ENCODE measurements at regions not wholly inside any gene's neighbourhood (a gene's known extent, or its start where the extent isn't known, plus 50 kb on each side); places are given as distances from the start of the nearest gene placed in this dataset.

DNA sequence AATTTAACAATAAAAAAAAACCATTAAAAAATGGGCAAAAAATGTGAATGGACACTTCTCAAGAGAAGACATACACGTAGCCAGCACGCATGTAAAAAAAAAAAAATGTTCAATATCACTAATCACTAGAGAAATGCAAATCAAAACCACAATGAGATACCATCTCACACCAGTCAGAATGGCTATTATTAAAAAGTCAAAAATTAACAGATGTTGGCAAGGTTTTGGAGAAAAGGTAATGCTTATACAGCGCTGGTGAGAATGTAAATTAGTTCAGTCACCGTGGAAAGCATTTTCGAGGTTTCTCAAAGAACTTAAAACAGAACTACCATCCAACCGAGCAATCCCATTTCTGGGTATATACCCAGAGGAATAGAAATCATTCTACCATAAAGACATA, 1091.5 kb upstream of the B3GALT2 start:
- no peaks in the 10 kb centered on the region for H3K4me1 ChIP-seq
- in situ Hi-C loops (cut with MboI; ENCODE audit: low sequenced_read_pairs): no loop called here
- no peaks in the 10 kb centered on the region for H3K27me3 ChIP-seq (ENCODE audit: low read depth)
- no peak overlapping the region for H3K4me3 ChIP-seq
- no peaks in the 10 kb centered on the region for H3K9me3 ChIP-seq
- H3K36me3 ChIP-seq (replicated peaks): no peaks in the 10 kb centered on the region
- DNase-seq (ENCODE audit: low spot score in 2 of 2): no peak

DNA sequence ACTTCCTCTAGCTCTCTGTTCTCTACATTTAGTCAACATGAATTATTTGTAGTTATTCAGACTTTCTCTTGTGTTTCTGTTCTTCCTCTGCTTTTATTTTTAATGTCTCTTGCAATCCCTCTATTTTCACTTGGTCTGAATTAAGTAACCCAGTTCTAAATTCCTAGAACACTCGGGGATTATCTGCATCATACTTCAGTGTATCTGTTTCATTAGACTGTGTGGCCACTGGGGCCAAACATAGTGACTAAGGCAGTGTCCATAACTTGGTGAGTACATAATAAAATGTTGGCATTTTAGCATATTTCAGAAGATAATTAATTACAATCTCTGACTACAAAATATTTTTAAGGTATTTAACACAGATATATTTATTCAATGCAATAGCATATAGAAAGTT, 1087.2 kb upstream of the B3GALT2 start:
- H3K27me3 ChIP-seq (ENCODE audit: low read depth): no peaks in the 10 kb centered on the region
- H3K9me3 ChIP-seq: no peaks in the 10 kb centered on the region
- in situ Hi-C loops (cut with MboI; ENCODE audit: low sequenced_read_pairs): no loop called here
- H3K4me1 ChIP-seq: no peaks in the 10 kb centered on the region
- H3K36me3 ChIP-seq (replicated peaks): no peaks in the 10 kb centered on the region
- no peak for DNase-seq (ENCODE audit: low spot score in 2 of 2)
- H3K4me3 ChIP-seq: no peak overlapping the region

DNA sequence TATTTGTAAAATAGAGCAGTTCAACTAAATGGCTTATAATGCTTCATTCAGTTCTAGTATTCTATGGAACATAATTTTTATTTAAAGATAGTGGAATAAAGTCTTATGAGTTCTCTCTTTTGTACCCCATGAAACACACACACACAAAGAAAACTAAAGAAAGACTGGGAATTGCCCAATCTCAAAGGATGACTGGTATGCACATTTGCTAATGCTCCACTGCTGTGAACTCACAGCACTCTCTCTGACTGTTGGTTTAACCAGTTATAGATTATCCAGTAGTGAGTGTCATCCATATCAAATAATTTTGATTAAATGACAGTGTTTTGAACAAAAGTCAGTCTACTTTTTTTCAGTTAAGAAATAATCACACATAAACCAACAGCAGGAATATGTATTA, 1082.4 kb upstream of the B3GALT2 start:
- DNase-seq (ENCODE audit: low spot score in 2 of 2): no peak
- H3K36me3 ChIP-seq (replicated peaks): no peaks in the 10 kb centered on the region
- H3K27me3 ChIP-seq (ENCODE audit: low read depth): no peaks in the 10 kb centered on the region
- H3K4me1 ChIP-seq: no peaks in the 10 kb centered on the region
- in situ Hi-C loops (cut with MboI; ENCODE audit: low sequenced_read_pairs): no loop called here
- no peak overlapping the region for H3K4me3 ChIP-seq
- H3K9me3 ChIP-seq: no peaks in the 10 kb centered on the region

DNA sequence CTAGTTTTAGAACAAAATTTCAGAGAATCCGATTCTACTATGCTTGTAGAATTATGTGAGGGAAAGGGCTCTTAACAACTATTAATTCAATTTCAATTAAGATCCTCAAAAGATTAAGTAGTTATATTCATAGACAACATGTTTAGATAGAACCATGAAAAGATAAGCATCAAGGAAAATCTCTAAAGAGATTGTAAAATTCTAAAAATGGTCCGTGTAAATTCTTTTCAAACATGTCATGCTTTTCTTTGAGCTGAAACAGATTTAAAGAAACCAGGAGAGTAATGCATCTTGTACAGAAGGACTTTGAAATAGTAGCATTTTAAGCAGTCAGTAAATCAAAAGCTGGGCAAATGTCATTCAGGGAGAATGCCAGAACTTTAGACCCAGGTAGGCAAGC, 1080.6 kb upstream of the B3GALT2 start:
- Histone ChIP-seq H3K9me3 (no peaks in the 10 kb centered on the region), H3K4me1 (no peaks in the 10 kb centered on the region), H3K27me3 (ENCODE audit: low read depth) (no peaks in the 10 kb centered on the region), H3K4me3 (no peak overlapping the region), H3K36me3 (replicated peaks) (no peaks in the 10 kb centered on the region)
- no peak for DNase-seq (ENCODE audit: low spot score in 2 of 2)
- in situ Hi-C loops (cut with MboI; ENCODE audit: low sequenced_read_pairs): no loop called here

DNA sequence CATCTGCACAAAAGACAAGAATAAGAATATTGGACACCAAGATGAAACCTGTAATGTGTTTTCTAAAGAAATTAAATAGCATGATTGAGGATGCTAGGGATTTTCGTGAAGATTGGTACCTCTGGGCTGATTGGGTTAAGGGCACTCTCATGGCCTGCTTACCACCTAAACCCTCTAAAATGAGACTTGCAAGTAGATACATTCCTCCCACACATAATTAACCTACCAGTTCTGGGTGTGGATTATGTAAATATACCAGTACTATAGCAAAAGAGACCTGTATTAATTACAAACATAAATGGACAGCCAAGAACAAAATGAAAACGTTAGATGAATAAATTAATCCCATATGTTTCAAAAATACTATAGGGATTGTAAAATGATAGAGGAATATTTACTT, 1069.6 kb upstream of the B3GALT2 start:
- Histone ChIP-seq H3K4me3 (no peak overlapping the region), H3K36me3 (replicated peaks) (no peaks in the 10 kb centered on the region), H3K27me3 (ENCODE audit: low read depth) (no peaks in the 10 kb centered on the region), H3K4me1 (no peaks in the 10 kb centered on the region), H3K9me3 (no peaks in the 10 kb centered on the region)
- in situ Hi-C loops (cut with MboI; ENCODE audit: low sequenced_read_pairs): no loop called here
- DNase-seq (ENCODE audit: low spot score in 2 of 2): no peak

DNA sequence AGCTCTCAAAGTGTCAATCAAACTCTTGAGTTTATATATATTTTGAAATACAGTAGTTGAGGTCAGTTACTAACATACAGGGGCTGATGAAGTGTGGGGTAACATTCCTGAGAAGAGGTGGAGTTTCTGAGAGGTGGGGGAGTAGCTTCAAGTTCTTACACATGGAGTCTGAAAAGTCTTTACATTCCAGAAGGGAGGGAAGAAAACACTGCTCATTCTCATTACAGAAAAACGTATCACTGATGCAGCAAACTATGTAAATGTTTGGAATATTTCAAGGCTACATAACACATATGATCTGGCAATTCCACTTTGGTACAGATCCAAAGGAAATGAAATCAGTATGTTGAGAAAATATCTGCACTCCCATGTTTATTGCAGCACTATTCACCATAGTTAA, 1065.8 kb upstream of the B3GALT2 start:
- Histone ChIP-seq H3K27me3 (ENCODE audit: low read depth) (no peaks in the 10 kb centered on the region), H3K4me1 (no peaks in the 10 kb centered on the region), H3K9me3 (no peaks in the 10 kb centered on the region), H3K36me3 (replicated peaks) (no peaks in the 10 kb centered on the region), H3K4me3 (no peak overlapping the region)
- in situ Hi-C loops (cut with MboI; ENCODE audit: low sequenced_read_pairs): no loop called here
- DNase-seq (ENCODE audit: low spot score in 2 of 2): no peak

DNA sequence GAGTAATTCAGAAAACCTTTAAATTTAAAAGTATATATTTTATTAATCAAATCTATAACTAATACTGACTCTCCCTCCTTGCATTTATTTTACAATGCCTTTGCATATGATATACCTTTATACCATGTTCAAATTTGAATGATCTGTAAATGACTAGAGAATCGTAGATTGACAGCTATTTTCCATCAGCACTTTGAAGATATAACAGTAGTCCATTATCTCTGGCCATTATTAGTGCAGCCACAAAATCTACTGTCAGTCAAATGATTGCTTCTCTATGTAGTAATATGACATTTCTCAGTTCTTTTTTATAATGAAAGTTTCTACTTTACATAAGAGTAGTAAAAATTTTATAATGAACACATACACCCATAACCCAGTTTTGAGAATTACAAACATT, 1054.8 kb upstream of the B3GALT2 start:
- in situ Hi-C loops (cut with MboI; ENCODE audit: low sequenced_read_pairs): no loop called here
- Histone ChIP-seq H3K27me3 (ENCODE audit: low read depth) (no peaks in the 10 kb centered on the region), H3K4me3 (no peak overlapping the region), H3K4me1 (no peaks in the 10 kb centered on the region), H3K9me3 (no peaks in the 10 kb centered on the region), H3K36me3 (replicated peaks) (no peaks in the 10 kb centered on the region)
- DNase-seq (ENCODE audit: low spot score in 2 of 2): no peak

DNA sequence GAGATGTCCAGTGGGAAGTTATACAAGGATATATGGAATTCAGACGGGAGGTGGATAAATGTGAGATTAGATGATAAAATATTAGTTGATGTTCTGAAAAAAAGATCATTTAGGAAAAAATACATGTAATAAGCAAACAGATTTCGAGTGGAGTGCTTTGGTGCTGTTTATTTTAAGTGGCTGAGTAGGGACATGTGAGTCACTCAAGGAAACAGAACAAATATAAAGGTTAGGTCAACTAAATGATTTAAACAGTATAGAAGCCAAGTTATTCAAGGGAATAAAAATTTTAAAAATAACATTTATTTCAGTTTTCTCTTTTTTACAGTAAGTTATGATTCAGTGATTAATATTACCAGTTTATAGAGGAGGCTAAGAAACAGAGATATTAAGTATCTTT, 1046.7 kb upstream of the B3GALT2 start:
- Histone ChIP-seq H3K36me3 (replicated peaks) (no peaks in the 10 kb centered on the region), H3K4me3 (no peak overlapping the region), H3K9me3 (no peaks in the 10 kb centered on the region), H3K4me1 (no peaks in the 10 kb centered on the region), H3K27me3 (ENCODE audit: low read depth) (no peaks in the 10 kb centered on the region)
- in situ Hi-C loops (cut with MboI; ENCODE audit: low sequenced_read_pairs): no loop called here
- DNase-seq (ENCODE audit: low spot score in 2 of 2): no peak

DNA sequence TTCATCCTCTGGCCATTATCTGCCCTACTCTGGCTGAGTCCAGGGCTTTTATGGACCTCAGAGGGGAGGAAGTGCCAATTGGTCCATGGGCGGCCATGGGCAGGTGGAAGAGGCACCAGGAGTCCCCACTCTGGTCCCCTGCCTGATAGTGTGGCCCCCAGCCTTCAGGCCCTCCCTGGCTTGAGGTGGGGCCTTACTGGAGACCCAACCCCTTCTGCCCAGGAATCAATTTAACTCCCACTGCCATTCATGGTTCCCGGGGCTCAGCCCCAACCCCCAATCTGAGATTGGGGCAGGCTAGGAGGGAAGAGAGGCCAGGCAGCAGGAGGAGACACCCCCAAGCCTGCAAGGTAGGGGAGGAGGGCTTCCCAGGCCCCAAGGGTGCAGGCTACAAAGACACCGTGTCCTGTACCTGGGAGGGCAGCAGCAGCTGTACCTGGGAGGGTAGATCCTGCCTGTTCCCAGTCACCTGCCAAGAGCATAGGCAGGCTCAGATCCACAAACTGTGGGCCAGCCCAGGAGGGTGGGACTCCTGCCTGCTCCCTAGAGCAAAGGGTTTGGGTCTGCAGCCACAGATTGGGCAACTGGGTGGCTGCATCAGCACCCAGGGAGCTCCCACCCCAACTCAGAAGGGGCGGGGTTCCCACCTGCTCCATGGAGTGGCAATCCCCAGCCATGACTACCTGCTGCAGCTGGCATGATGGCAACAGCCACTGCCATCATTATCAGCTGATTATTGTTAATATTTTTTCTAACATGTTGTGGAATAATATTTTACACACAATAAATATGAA, 1044.1 kb upstream of the B3GALT2 start:
- in situ Hi-C loops (cut with MboI; ENCODE audit: low sequenced_read_pairs): no loop called here
- no peaks in the 10 kb centered on the region for H3K36me3 ChIP-seq (replicated peaks)
- DNase-seq (ENCODE audit: low spot score in 2 of 2): no peak
- H3K4me1 ChIP-seq: no peaks in the 10 kb centered on the region
- H3K4me3 ChIP-seq: no peak overlapping the region
- H3K27me3 ChIP-seq (ENCODE audit: low read depth): no peaks in the 10 kb centered on the region
- H3K9me3 ChIP-seq: no peaks in the 10 kb centered on the region

DNA sequence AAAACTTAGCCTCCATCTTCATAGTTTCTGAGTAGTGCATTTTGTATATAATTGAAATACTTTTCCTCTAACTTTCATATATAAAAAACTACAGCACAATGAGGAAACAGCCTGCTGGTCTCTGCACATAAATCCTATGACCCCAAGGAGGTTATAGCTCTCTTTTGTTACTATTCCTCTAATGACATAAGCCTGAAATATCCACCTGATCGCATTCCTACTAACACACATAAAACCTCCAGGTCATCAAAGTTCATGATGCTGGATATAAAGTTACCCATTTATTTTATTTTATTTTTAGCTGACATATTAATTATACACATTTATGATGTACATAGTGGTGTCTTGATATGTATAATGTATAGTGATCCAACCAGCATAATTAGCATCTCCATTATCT, 1042.0 kb upstream of the B3GALT2 start:
- Histone ChIP-seq H3K9me3 (no peaks in the 10 kb centered on the region), H3K36me3 (replicated peaks) (no peaks in the 10 kb centered on the region), H3K4me1 (no peaks in the 10 kb centered on the region), H3K4me3 (no peak overlapping the region), H3K27me3 (ENCODE audit: low read depth) (no peaks in the 10 kb centered on the region)
- DNase-seq (ENCODE audit: low spot score in 2 of 2): no peak
- in situ Hi-C loops (cut with MboI; ENCODE audit: low sequenced_read_pairs): no loop called here

DNA sequence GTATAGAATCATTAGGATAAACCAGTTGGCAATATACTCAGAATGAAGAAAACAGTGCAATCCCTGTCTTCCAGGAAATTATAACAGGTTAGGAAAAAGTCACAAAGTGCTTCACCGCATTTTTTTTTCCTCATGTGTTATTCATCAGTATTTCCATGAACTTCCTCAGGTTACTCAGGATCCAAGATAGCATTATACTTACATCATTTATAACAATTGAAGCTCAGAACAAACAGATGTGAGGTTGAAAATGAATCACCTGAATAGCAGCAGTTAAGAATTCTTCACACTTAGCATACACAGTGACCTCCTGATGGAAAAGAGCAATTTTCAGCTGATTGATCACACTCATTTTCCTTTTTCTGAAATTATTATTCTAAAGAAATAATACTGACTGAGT, 1040.7 kb upstream of the B3GALT2 start:
- Histone ChIP-seq H3K4me3 (no peak overlapping the region), H3K4me1 (no peaks in the 10 kb centered on the region), H3K9me3 (no peaks in the 10 kb centered on the region), H3K27me3 (ENCODE audit: low read depth) (no peaks in the 10 kb centered on the region), H3K36me3 (replicated peaks) (no peaks in the 10 kb centered on the region)
- in situ Hi-C loops (cut with MboI; ENCODE audit: low sequenced_read_pairs): no loop called here
- no peak for DNase-seq (ENCODE audit: low spot score in 2 of 2)

DNA sequence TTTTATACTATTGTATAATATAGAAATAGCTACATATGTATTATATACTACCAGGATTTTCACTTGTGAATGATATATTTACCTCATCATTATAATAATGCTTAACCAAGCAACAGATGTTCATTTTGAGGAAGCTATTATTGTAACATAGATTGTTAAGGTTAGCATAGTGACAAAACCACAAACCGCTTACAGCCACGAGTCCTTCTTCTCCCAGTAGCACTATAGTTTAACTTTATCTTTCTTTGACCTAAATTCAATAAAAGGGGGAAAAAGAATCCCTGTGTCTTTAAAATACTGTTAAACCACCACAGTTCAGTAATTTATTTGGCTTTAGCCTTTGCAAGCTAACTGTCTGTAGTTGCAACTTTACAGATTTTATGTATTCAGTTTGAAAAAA, 1039.4 kb upstream of the B3GALT2 start:
- no peak for DNase-seq (ENCODE audit: low spot score in 2 of 2)
- Histone ChIP-seq H3K4me1 (no peaks in the 10 kb centered on the region), H3K27me3 (ENCODE audit: low read depth) (no peaks in the 10 kb centered on the region), H3K9me3 (no peaks in the 10 kb centered on the region), H3K36me3 (replicated peaks) (no peaks in the 10 kb centered on the region), H3K4me3 (no peak overlapping the region)
- in situ Hi-C loops (cut with MboI; ENCODE audit: low sequenced_read_pairs): no loop called here

DNA sequence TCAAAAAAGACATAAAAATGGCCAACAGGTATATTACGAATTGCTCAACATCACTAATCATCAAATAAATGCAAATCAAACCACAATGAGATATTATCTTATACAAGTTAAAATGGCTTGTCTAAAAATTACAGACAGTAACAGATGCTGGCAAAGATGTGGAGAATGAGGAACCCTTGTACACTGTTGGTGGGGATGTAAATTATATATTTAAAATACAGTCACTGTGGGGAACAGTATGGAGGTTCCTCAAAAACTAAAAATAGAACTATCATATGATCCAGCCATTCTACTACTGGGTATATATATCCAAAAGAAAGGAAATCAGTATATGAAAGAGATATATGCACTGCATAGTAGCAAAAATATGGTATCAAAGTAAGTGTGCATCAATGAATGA, 1037.2 kb upstream of the B3GALT2 start:
- Histone ChIP-seq H3K4me3 (no peak overlapping the region), H3K9me3 (no peaks in the 10 kb centered on the region), H3K36me3 (replicated peaks) (no peaks in the 10 kb centered on the region), H3K4me1 (no peaks in the 10 kb centered on the region), H3K27me3 (ENCODE audit: low read depth) (no peaks in the 10 kb centered on the region)
- DNase-seq (ENCODE audit: low spot score in 2 of 2): no peak
- in situ Hi-C loops (cut with MboI; ENCODE audit: low sequenced_read_pairs): no loop called here

DNA sequence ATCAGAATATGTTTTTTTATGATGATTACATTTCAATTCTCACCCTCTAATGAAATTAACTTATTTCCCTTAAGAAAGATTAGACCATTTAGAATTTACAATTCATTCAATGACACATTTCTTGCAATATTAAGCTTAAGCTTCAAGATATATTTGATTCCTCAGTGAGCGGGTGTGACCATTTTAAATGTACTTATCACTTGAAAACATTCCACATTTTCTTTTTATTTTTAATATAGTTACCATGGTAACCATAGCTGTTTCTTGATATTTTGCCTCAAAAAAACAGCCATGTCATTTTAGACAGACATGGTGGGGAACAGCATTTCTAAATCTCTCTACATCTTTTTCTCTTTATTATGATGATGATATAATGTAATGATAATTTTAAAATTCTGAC, 1029.0 kb upstream of the B3GALT2 start:
- in situ Hi-C loops (cut with MboI; ENCODE audit: low sequenced_read_pairs): no loop called here
- Histone ChIP-seq H3K9me3 (no peaks in the 10 kb centered on the region), H3K36me3 (replicated peaks) (no peaks in the 10 kb centered on the region), H3K4me3 (no peak overlapping the region), H3K27me3 (ENCODE audit: low read depth) (no peaks in the 10 kb centered on the region), H3K4me1 (no peaks in the 10 kb centered on the region; the same call in 1 of the 2 replicates)
- DNase-seq (ENCODE audit: low spot score in 2 of 2): no peak

DNA sequence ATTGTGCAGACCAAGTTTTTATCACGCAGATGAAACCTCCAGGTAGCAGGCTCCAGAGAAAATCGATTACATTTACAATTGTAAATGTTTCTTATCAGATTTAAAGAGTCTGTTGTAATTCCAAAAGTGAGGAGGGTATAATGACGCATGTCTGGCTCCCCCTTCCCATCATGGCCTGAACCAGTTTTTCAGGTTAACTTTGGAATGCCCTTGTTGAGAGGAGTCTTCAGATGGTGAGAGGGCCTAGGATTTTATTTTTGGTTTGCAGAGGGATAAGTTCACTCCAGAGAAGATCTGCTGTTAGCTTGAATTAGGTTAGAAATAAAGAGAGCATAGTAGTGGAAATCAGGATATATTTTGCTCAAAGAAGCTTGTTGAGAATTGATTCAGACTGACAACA, 1028.3 kb upstream of the B3GALT2 start:
- Histone ChIP-seq H3K9me3 (no peaks in the 10 kb centered on the region), H3K4me1 (no peaks in the 10 kb centered on the region; the same call in 1 of the 2 replicates), H3K27me3 (ENCODE audit: low read depth) (no peaks in the 10 kb centered on the region), H3K4me3 (no peak overlapping the region), H3K36me3 (replicated peaks) (no peaks in the 10 kb centered on the region)
- no peak for DNase-seq (ENCODE audit: low spot score in 2 of 2)
- in situ Hi-C loops (cut with MboI; ENCODE audit: low sequenced_read_pairs): no loop called here
